Kidney (tissue), 13 donors: ENCODE measurements at regions not wholly inside any gene's neighbourhood (a gene's known extent, or its start where the extent isn't known, plus 50 kb on each side); places are given as distances from the start of the nearest gene placed in this dataset.

ENCODE experiments used
- DNase-seq, 5 donors: peaks; one replicate each; pipeline ENCODE4 v3.0.0-alpha.2; 2013 to 2020
- FAIRE-seq: peaks from 2 replicates; lab custom pipeline; 2012; peaks lifted over from hg19 to GRCh38; lab: Jason Lieb, UNC
- H3K27ac ChIP-seq, 2 donors: one replicate each; pipeline ENCODE4 v1.7.0; 2013; ENCODE audit warnings: low read depth in 2 of 2, low read length in 2 of 2, inconsistent platforms in 1 of 2
- H3K27me3 ChIP-seq: one replicate; pipeline ENCODE4 v1.7.1; 2013; ENCODE audit warnings: low read length, inconsistent platforms; ENCODE audit not compliant: control insufficient read depth, insufficient read depth
- H3K36me3 ChIP-seq, 3 donors: one replicate each; pipeline versions ENCODE4 v1.7.0 to v1.7.1; 2013; ENCODE audit warnings: low read length in 3 of 3, control low read depth in 1 of 3, inconsistent platforms in 1 of 3; ENCODE audit not compliant: insufficient read depth in 3 of 3, control insufficient read depth in 2 of 3
- H3K4me1 ChIP-seq, 3 donors: one replicate each; pipeline versions ENCODE4 v1.7.0 to v1.7.1; 2013; ENCODE audit warnings: low read length in 3 of 3, inconsistent platforms in 1 of 3, low read depth in 1 of 3; ENCODE audit not compliant: control insufficient read depth in 2 of 3, insufficient read depth in 2 of 3
- H3K4me3 ChIP-seq, 3 donors: one replicate each; pipeline versions ENCODE4 v1.7.0 to v1.8.1; 2013; ENCODE audit warnings: low read length in 3 of 3, control low read depth in 1 of 3, inconsistent platforms in 1 of 3
- H3K9ac ChIP-seq, 3 donors: one replicate each; pipeline versions ENCODE4 v1.7.0 to v1.7.1; 2013; ENCODE audit warnings: low read length in 3 of 3, control low read depth in 1 of 3, inconsistent platforms in 1 of 3
- H3K9me3 ChIP-seq, 3 donors: one replicate each; pipeline versions ENCODE4 v1.7.0 to v1.7.1; 2013; ENCODE audit warnings: low read length in 3 of 3, control low read depth in 1 of 3, inconsistent platforms in 1 of 3; ENCODE audit not compliant: control insufficient read depth in 2 of 3, insufficient read depth in 1 of 3
- CTCF ChIP-seq: IDR thresholded peaks from 3 replicates; pipeline ENCODE4 v1.5.1; 2012; ENCODE audit warnings: mild to moderate bottlenecking, moderate library complexity, borderline replicate concordance; ENCODE audit not compliant: insufficient read depth; ENCODE audit errors: extremely low read depth
- intact Hi-C: fragments of 100-400 bp; cut with DNase I; formaldehyde crosslinking; loops from one replicate; pipeline ENCODE4 v1.11.1; 2022
- donor health status: control.
- donor health status: control.
- donor health status: control.
- donor health status: control.
- donor health status: control.
- donor health status: DM: yes; HTN: yes; CAD: no.
- donor health status: Normal renal cell carcinoma (clear cell type).

GRCh38 chr11:131235328-131236298 is 134.8 kb upstream of the NTM start:
- DNase-seq (no peak), FAIRE-seq (no peak)
- H3K4me1 ChIP-seq: no peaks in the 10 kb centered on the region
- TF ChIP-seq CTCF: no peak
- no peaks in the 10 kb centered on the region for H3K36me3 ChIP-seq
- H3K9ac ChIP-seq: no peak overlapping the region
- no peaks in the 10 kb centered on the region for H3K27me3 ChIP-seq
- H3K4me3 ChIP-seq: no peak overlapping the region
- no peaks in the 10 kb centered on the region for H3K9me3 ChIP-seq
- intact Hi-C loops: no loop called here
- no peak overlapping the region for H3K27ac ChIP-seq

GRCh38 chr11:131240421-131240820 is 130.0 kb upstream of the NTM start:
- intact Hi-C loops: no loop called here
- FAIRE-seq (no peak), DNase-seq (no peak)
- Histone ChIP-seq H3K27ac (no peak overlapping the region), H3K4me1 (no peaks in the 10 kb centered on the region), H3K9ac (no peak overlapping the region), H3K4me3 (no peak overlapping the region), H3K27me3 (no peaks in the 10 kb centered on the region), H3K9me3 (no peaks in the 10 kb centered on the region), H3K36me3 (no peaks in the 10 kb centered on the region)
- TF ChIP-seq CTCF: no peak

GRCh38 chr11:131242476-131243000 is 127.9 kb upstream of the NTM start:
- intact Hi-C loops: no loop called here
- H3K4me3 ChIP-seq: no peak overlapping the region
- no peak for DNase-seq
- H3K27ac ChIP-seq: no peak overlapping the region
- TF ChIP-seq CTCF: no peak
- H3K36me3 ChIP-seq: no peaks in the 10 kb centered on the region
- no peaks in the 10 kb centered on the region for H3K27me3 ChIP-seq
- H3K4me1 ChIP-seq: no peaks in the 10 kb centered on the region
- H3K9me3 ChIP-seq: no peaks in the 10 kb centered on the region
- no peak for FAIRE-seq
- no peak overlapping the region for H3K9ac ChIP-seq
